GM06990 (cell line): ENCODE measurements at regions not wholly inside any gene's neighbourhood (a gene's known extent, or its start where the extent isn't known, plus 50 kb on each side); places are given as distances from the start of the nearest gene placed in this dataset.

Source experiments
- DNase-seq: peaks from one replicate; pipeline ENCODE4 v3.0.0-alpha.2; 2011; ENCODE audit not compliant: insufficient read length; ENCODE audit errors: extremely low read depth
- H3K27me3 ChIP-seq: replicated peaks from 2 replicates; pipeline ENCODE4 v1.6.0; 2011; ENCODE audit warnings: low read length; ENCODE audit not compliant: control insufficient read depth, insufficient read depth
- H3K36me3 ChIP-seq: 2 replicates; pipeline ENCODE4 v1.5.1; 2011; ENCODE audit warnings: low read length; ENCODE audit not compliant: control insufficient read depth, insufficient read depth
- H3K4me3 ChIP-seq: replicated peaks from 2 replicates; pipeline ENCODE4 v1.5.1; 2011; ENCODE audit warnings: low read depth, mild to moderate bottlenecking, control low read depth, low read length
- TF ChIP-seq, protein P1 (sequence below): IDR thresholded peaks from 2 replicates; pipeline ENCODE4 v1.5.1; 2011; ENCODE audit warnings: low read length, control low read depth, mild to moderate bottlenecking, inconsistent platforms; ENCODE audit not compliant: insufficient read depth, poor library complexity, severe bottlenecking

DNA sequence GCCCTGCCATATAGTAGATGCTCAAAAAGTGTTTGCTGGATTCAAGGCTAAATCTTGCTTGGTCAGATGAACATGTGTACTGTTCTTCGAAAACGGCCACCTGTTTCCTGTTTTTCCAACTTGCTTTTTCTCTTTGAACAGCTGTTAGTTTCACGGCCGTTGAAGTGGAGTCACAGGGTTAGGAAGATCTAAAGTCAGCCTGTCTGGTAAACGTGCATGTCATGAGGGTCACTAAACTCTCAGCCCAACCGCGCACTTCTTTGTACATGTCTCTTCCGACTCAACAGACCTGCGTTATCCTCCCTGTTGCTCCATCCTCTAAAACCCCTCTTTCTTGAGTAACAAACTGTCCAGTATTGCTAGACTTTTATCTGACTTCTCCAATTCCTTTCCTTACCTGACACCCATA lies 93.2 kb upstream of the MAN1A1 start:
- H3K36me3 ChIP-seq: no peaks in the 10 kb centered on the region
- peak; percentile 57 for DNase-seq
- TF ChIP-seq, protein P1, sequence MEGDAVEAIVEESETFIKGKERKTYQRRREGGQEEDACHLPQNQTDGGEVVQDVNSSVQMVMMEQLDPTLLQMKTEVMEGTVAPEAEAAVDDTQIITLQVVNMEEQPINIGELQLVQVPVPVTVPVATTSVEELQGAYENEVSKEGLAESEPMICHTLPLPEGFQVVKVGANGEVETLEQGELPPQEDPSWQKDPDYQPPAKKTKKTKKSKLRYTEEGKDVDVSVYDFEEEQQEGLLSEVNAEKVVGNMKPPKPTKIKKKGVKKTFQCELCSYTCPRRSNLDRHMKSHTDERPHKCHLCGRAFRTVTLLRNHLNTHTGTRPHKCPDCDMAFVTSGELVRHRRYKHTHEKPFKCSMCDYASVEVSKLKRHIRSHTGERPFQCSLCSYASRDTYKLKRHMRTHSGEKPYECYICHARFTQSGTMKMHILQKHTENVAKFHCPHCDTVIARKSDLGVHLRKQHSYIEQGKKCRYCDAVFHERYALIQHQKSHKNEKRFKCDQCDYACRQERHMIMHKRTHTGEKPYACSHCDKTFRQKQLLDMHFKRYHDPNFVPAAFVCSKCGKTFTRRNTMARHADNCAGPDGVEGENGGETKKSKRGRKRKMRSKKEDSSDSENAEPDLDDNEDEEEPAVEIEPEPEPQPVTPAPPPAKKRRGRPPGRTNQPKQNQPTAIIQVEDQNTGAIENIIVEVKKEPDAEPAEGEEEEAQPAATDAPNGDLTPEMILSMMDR: no peak
- H3K4me3 ChIP-seq: no peak overlapping the region
- H3K27me3 ChIP-seq: no peaks in the 10 kb centered on the region

DNA sequence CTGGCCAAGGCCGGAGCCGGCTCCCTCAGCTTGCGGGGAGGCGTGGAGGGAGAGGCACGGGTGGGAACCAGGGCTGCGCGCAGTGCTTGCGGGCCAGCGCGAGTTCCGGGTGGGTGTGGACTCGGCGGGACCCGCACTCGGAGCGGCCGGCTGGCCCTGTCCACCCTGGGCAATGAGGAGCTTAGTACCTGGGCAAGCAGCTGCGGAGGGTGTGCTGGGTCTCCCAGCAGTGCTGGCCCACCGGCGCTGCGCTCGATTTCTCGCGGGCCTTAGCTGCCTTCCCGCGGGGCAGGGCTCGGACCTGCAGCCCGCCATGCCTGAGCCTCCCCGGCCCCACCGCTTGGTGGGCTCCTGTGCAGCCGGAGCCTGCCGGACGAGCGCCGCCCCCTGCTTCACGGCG lies 91.4 kb upstream of the MAN1A1 start:
- TF ChIP-seq, protein P1: no peak
- H3K4me3 ChIP-seq: no peak overlapping the region
- no peaks in the 10 kb centered on the region for H3K27me3 ChIP-seq
- no peaks in the 10 kb centered on the region for H3K36me3 ChIP-seq
- no peak for DNase-seq

DNA sequence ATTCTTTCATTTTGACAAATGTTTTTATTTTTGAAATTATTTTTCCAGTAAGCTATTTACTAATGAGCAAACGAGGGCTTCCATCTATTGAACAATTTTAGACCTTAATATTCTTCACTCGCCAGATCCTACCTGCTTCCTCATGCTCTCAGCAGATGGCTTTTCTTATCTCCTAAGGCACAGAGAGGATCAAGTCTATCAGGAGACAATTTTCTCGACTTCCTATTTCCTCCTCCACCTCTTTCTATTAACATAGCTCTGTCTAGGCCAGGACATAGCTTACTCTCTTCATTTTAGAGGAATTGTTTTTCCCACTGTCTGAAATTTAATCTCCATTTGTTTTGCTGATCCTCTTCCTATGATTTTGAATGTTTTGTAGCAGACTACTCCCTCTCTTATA lies 87.0 kb upstream of the MAN1A1 start:
- Histone ChIP-seq H3K4me3 (no peak overlapping the region), H3K27me3 (no peaks in the 10 kb centered on the region), H3K36me3 (no peaks in the 10 kb centered on the region)
- no peak for DNase-seq
- TF ChIP-seq, protein P1: no peak

DNA sequence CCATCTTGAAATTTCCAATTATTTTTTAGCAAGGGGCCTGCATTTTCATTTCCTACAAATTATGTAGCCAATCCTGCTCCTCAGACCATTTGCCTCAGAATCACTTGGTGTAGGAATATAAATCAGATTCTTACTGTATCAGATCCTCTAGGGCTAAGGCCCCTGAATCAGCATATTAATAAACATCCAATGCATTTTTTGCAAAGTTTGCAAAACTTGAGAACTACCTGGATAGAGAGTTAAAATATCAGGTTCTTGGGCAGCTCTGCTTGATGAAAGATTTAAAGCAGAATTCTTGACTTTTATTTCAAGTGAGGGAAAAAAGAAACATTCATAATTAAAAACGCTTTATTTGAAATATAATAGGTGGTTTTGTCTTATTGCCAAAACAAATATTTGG lies 82.2 kb upstream of the MAN1A1 start:
- DNase-seq: no peak
- TF ChIP-seq, protein P1: no peak
- Histone ChIP-seq H3K27me3 (no peaks in the 10 kb centered on the region), H3K36me3 (no peaks in the 10 kb centered on the region), H3K4me3 (no peak overlapping the region)

DNA sequence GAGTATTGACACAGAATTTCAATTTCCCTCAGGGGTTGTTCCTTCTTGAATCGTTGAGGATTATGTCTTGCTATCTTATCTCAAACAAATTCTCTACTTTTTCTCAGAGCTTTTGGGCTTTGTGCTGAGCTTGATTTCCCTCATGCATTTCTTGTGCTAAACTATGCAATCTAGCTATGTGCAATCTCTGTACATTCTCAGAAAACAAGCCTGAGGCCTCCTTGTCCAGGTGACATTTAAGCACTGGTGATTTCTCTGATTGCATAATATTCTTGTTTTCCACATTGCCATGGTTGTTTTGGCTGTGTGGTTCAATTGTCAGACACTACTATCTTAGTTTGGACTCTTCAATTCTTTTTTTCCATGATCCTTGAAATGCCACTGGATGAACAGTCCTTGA lies 81.2 kb upstream of the MAN1A1 start:
- H3K27me3 ChIP-seq: no peaks in the 10 kb centered on the region
- no peaks in the 10 kb centered on the region for H3K36me3 ChIP-seq
- no peak for DNase-seq
- H3K4me3 ChIP-seq: no peak overlapping the region
- TF ChIP-seq, protein P1: no peak

DNA sequence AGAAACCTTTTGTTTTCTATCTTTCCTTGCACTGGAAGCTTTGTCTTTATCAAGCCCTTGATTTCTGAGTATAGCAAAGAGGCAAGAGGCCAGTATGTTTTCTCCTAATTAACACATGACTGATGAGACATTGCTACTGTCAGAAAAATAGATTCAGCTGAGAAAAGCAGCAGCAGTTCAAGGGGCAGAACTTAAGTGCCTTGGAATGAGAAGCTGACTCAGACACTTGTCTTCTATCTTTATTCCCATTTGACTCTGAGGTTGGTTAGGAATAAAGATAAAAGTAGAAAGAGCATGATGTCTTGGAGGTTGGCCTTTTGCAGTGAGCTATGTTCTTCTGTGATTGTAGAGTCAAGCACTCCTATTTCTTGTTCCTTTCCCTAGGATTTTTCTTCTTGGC lies 79.1 kb upstream of the MAN1A1 start:
- Histone ChIP-seq H3K27me3 (no peaks in the 10 kb centered on the region), H3K36me3 (no peaks in the 10 kb centered on the region), H3K4me3 (no peak overlapping the region)
- no peak for DNase-seq
- TF ChIP-seq, protein P1: no peak
